ENCODE measurements at regions not wholly inside any gene's neighbourhood (a gene's known extent, or its start where the extent isn't known, plus 50 kb on each side); places are given as distances from the start of the nearest gene placed in this dataset.
"Not testable (repeated sequence)": the region's sequence is repeated elsewhere in the genome, so short reads cannot be mapped to it uniquely, and the experiment has no call there.

- H3K27ac ChIP-seq (ENCODE audit: low read depth, low read length); H3K9ac ChIP-seq (ENCODE audit: low read depth, low read length); H3K36me3 ChIP-seq (ENCODE audit: insufficient read depth, low read length); H3K27me3 ChIP-seq (ENCODE audit: insufficient read depth, low read length); H3K4me1 ChIP-seq (ENCODE audit: insufficient read depth, low read length); H3K4me3 ChIP-seq (ENCODE audit: low read length): not testable (repeated sequence)
- WGBS = 88% methylated on average over 16 of the region's 16 CpGs
- peaks cover 96% of the 10 kb centered on the region for H3K9me3 ChIP-seq (ENCODE audit: insufficient read depth, low read depth, low read length)
These were observed 332.8 kb downstream of the TMEM121 start for GRCh38 chr14:105859073-105859716.

GRCh38 chr14:105859717-105860614, 333.6 kb downstream of the TMEM121 start:
- H3K9ac ChIP-seq (ENCODE audit: low read depth, low read length) = no peak overlapping the region
- no peak overlapping the region for H3K27ac ChIP-seq (ENCODE audit: low read depth, low read length)
- 81% methylated on average over 11 of the region's 11 CpGs for WGBS
- H3K36me3 ChIP-seq (ENCODE audit: insufficient read depth, low read length) = no peaks in the 10 kb centered on the region
- H3K9me3 ChIP-seq (ENCODE audit: insufficient read depth, low read depth, low read length) = peaks cover 96% of the 10 kb centered on the region
- no peak overlapping the region for H3K4me3 ChIP-seq (ENCODE audit: low read length)
- no peaks in the 10 kb centered on the region for H3K27me3 ChIP-seq (ENCODE audit: insufficient read depth, low read length)
- no peaks in the 10 kb centered on the region for H3K4me1 ChIP-seq (ENCODE audit: insufficient read depth, low read length)

GRCh38 chr14:105860615-105861580, 334.5 kb downstream of the TMEM121 start:
- no peaks in the 10 kb centered on the region for H3K36me3 ChIP-seq (ENCODE audit: insufficient read depth, low read length)
- no peak overlapping the region for H3K9ac ChIP-seq (ENCODE audit: low read depth, low read length)
- no peak overlapping the region for H3K27ac ChIP-seq (ENCODE audit: low read depth, low read length)
- H3K9me3 ChIP-seq (ENCODE audit: insufficient read depth, low read depth, low read length) = peaks cover 95% of the 10 kb centered on the region
- H3K27me3 ChIP-seq (ENCODE audit: insufficient read depth, low read length) = no peaks in the 10 kb centered on the region
- 88% methylated on average over 22 of the region's 22 CpGs for WGBS
- no peaks in the 10 kb centered on the region for H3K4me1 ChIP-seq (ENCODE audit: insufficient read depth, low read length)
- H3K4me3 ChIP-seq (ENCODE audit: low read length) = no peak overlapping the region

GRCh38 chr14:105861985-105862465, 335.6 kb downstream of the TMEM121 start:
- no peaks in the 10 kb centered on the region for H3K4me1 ChIP-seq (ENCODE audit: insufficient read depth, low read length)
- H3K9ac ChIP-seq (ENCODE audit: low read depth, low read length) = no peak overlapping the region
- no peak overlapping the region for H3K27ac ChIP-seq (ENCODE audit: low read depth, low read length)
- no peaks in the 10 kb centered on the region for H3K27me3 ChIP-seq (ENCODE audit: insufficient read depth, low read length)
- no peak overlapping the region for H3K4me3 ChIP-seq (ENCODE audit: low read length)
- peaks cover 95% of the 10 kb centered on the region for H3K9me3 ChIP-seq (ENCODE audit: insufficient read depth, low read depth, low read length)
- 88% methylated on average over 7 of the region's 11 CpGs for WGBS
- H3K36me3 ChIP-seq (ENCODE audit: insufficient read depth, low read length) = no peaks in the 10 kb centered on the region

GRCh38 chr14:105862581-105863239, 336.3 kb downstream of the TMEM121 start:
- Histone ChIP-seq H3K36me3 (ENCODE audit: insufficient read depth, low read length) (no peaks in the 10 kb centered on the region), H3K27me3 (ENCODE audit: insufficient read depth, low read length) (no peaks in the 10 kb centered on the region), H3K9ac (ENCODE audit: low read depth, low read length) (no peak overlapping the region), H3K4me3 (ENCODE audit: low read length) (no peak overlapping the region), H3K27ac (ENCODE audit: low read depth, low read length) (no peak overlapping the region), H3K4me1 (ENCODE audit: insufficient read depth, low read length) (no peaks in the 10 kb centered on the region), H3K9me3 (ENCODE audit: insufficient read depth, low read depth, low read length) (peaks cover 90% of the 10 kb centered on the region)
- WGBS = 87% methylated on average over 20 of the region's 20 CpGs

- Histone ChIP-seq H3K4me3 (ENCODE audit: low read length) (no peak overlapping the region), H3K4me1 (ENCODE audit: insufficient read depth, low read length) (no peaks in the 10 kb centered on the region), H3K27ac (ENCODE audit: low read depth, low read length) (no peak overlapping the region), H3K9ac (ENCODE audit: low read depth, low read length) (no peak overlapping the region), H3K27me3 (ENCODE audit: insufficient read depth, low read length) (no peaks in the 10 kb centered on the region), H3K9me3 (ENCODE audit: insufficient read depth, low read depth, low read length) (peaks cover 89% of the 10 kb centered on the region), H3K36me3 (ENCODE audit: insufficient read depth, low read length) (no peaks in the 10 kb centered on the region)
- WGBS = 87% methylated on average over 25 of the region's 25 CpGs
These were observed 337.1 kb downstream of the TMEM121 start for GRCh38 chr14:105863296-105864108.

GRCh38 chr14:105864116-105864515, 337.7 kb downstream of the TMEM121 start:
- Histone ChIP-seq H3K27ac (ENCODE audit: low read depth, low read length) (no peak overlapping the region), H3K9me3 (ENCODE audit: insufficient read depth, low read depth, low read length) (peaks cover 88% of the 10 kb centered on the region), H3K27me3 (ENCODE audit: insufficient read depth, low read length) (no peaks in the 10 kb centered on the region), H3K9ac (ENCODE audit: low read depth, low read length) (no peak overlapping the region), H3K4me3 (ENCODE audit: low read length) (no peak overlapping the region), H3K36me3 (ENCODE audit: insufficient read depth, low read length) (no peaks in the 10 kb centered on the region), H3K4me1 (ENCODE audit: insufficient read depth, low read length) (no peaks in the 10 kb centered on the region)
- WGBS = 90% methylated on average over 12 of the region's 13 CpGs

GRCh38 chr14:105864651-105865265, 338.4 kb downstream of the TMEM121 start:
- Histone ChIP-seq H3K9ac (ENCODE audit: low read depth, low read length) (no peak overlapping the region), H3K4me1 (ENCODE audit: insufficient read depth, low read length) (no peaks in the 10 kb centered on the region), H3K36me3 (ENCODE audit: insufficient read depth, low read length) (no peaks in the 10 kb centered on the region), H3K27me3 (ENCODE audit: insufficient read depth, low read length) (no peaks in the 10 kb centered on the region), H3K4me3 (ENCODE audit: low read length) (no peak overlapping the region), H3K27ac (ENCODE audit: low read depth, low read length) (no peak overlapping the region), H3K9me3 (ENCODE audit: insufficient read depth, low read depth, low read length) (peaks cover 89% of the 10 kb centered on the region)
- 89% methylated on average over 19 of the region's 19 CpGs for WGBS

- Histone ChIP-seq H3K27me3 (ENCODE audit: insufficient read depth, low read length) (no peaks in the 10 kb centered on the region), H3K4me3 (ENCODE audit: low read length) (no peak overlapping the region), H3K36me3 (ENCODE audit: insufficient read depth, low read length) (no peaks in the 10 kb centered on the region), H3K4me1 (ENCODE audit: insufficient read depth, low read length) (no peaks in the 10 kb centered on the region), H3K27ac (ENCODE audit: low read depth, low read length) (no peak overlapping the region), H3K9me3 (ENCODE audit: insufficient read depth, low read depth, low read length) (peaks cover 91% of the 10 kb centered on the region), H3K9ac (ENCODE audit: low read depth, low read length) (no peak overlapping the region)
- WGBS = 72% methylated on average over 15 of the region's 15 CpGs
These were observed 339.0 kb downstream of the TMEM121 start for GRCh38 chr14:105865266-105865903.

All from HUES64 (cell line).